Cardiac muscle cell (in vitro differentiated cells and primary cell): ENCODE measurements at regions not wholly inside any gene's neighbourhood (a gene's known extent, or its start where the extent isn't known, plus 50 kb on each side); places are given as distances from the start of the nearest gene placed in this dataset.

Experiments used
- DNase-seq, 2 donors: peaks; one replicate each; pipeline versions ENCODE4 v3.0.0 to v3.0.0-alpha.2; 2010 to 2017; ENCODE audit warnings: low read depth in 1 of 2, low spot score in 1 of 2
- H3K27ac ChIP-seq: fragments of 200-600 bp; sonication (generic); 2 replicates; pipeline ENCODE4 v1.5.1; 2016
- H3K27me3 ChIP-seq: fragments of 200-600 bp; sonication (generic); 2 replicates; pipeline ENCODE4 v1.6.0; 2016; ENCODE audit warnings: control low read depth
- H3K36me3 ChIP-seq: fragments of 200-600 bp; sonication (generic); 2 replicates; pipeline ENCODE4 v1.5.1; 2016; ENCODE audit warnings: control low read depth
- H3K4me1 ChIP-seq: fragments of 200-600 bp; sonication (generic); 2 replicates; pipeline ENCODE4 v1.8.1; 2017; ENCODE audit warnings: low read depth, mild to moderate bottlenecking, mixed run types
- H3K4me3 ChIP-seq: fragments of 200-600 bp; sonication (generic); 2 replicates; pipeline ENCODE4 v1.5.1; 2016; ENCODE audit warnings: mild to moderate bottlenecking
- H3K9me3 ChIP-seq: fragments of 200-600 bp; sonication (generic); 2 replicates; pipeline ENCODE4 v1.5.1; 2017; ENCODE audit warnings: low read depth, mild to moderate bottlenecking, control low read depth
- CTCF ChIP-seq: IDR thresholded peaks from 2 replicates; pipeline ENCODE4 v1.5.1; 2012; ENCODE audit warnings: low read depth, mild to moderate bottlenecking, low read length

DNA sequence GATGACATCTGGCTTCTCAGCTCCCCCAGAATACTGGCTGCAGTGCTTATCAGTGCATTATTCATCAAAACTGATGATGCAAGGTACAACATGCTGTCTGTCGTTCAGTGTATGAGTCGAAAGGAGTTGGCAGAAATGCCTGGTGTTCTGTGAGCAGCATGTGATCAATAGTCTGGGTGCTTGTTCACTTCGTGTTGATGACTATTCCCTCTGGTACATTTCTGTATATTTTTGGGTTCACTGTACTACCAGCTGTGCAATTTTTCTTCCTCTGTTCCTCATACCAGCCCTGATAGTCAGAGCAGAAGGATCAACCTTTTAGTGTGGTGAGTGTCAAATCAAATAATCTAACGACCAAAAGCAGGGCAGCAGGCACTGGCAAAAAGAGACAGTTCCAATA is 59.0 kb upstream of the KLHL14 start:
- no peaks in the 10 kb centered on the region for H3K4me1 ChIP-seq
- no peak for TF ChIP-seq CTCF
- H3K36me3 ChIP-seq: no peaks in the 10 kb centered on the region
- no peaks in the 10 kb centered on the region for H3K27me3 ChIP-seq
- H3K27ac ChIP-seq: no peak overlapping the region
- no peak overlapping the region for H3K4me3 ChIP-seq
- no peaks in the 10 kb centered on the region for H3K9me3 ChIP-seq
- no peak for DNase-seq

GRCh38 chr18:32823226-32823625 is 50.4 kb upstream of the KLHL14 start:
- Histone ChIP-seq H3K27me3 (no peaks in the 10 kb centered on the region), H3K4me3 (no peak overlapping the region), H3K4me1 (no peaks in the 10 kb centered on the region), H3K36me3 (no peaks in the 10 kb centered on the region), H3K9me3 (no peaks in the 10 kb centered on the region), H3K27ac (no peak overlapping the region)
- no peak for TF ChIP-seq CTCF
- no peak for DNase-seq
